ENCODE measurements at regions not wholly inside any gene's neighbourhood (a gene's known extent, or its start where the extent isn't known, plus 50 kb on each side); places are given as distances from the start of the nearest gene placed in this dataset.

DNA sequence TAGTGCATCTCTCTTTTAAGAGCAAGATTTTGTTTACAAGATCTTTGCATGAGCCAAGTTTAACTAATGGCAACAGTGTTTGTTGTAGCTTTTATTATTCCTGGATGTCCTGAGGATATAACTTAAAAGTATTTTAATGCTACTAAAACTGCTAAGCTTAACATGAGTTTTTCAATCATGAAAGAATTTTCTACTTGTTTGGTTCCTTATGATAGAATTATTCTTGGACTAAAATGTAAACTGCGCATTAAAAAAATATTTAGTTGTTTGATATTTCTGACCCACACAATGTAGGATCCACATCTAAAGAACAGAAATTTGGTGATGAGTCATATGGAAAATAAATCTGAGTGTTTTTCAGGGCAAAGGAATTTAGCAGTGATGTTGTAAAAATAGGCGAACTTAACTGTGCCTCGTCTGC lies 70.8 kb downstream of the RAP2B start:
- no peak for TF ChIP-seq CTCF (IDR thresholded peaks at IDR 0.05)
- TF ChIP-seq POLR2A (IDR thresholded peaks at IDR 0.05): no peak

Data from adrenal gland (tissue), 5 donors.